ENCODE measurements at regions not wholly inside any gene's neighbourhood (a gene's known extent, or its start where the extent isn't known, plus 50 kb on each side); places are given as distances from the start of the nearest gene placed in this dataset.
A peak's percentile ranks its signal among the peaks of the same experiment; 100 is the strongest.

DNA sequence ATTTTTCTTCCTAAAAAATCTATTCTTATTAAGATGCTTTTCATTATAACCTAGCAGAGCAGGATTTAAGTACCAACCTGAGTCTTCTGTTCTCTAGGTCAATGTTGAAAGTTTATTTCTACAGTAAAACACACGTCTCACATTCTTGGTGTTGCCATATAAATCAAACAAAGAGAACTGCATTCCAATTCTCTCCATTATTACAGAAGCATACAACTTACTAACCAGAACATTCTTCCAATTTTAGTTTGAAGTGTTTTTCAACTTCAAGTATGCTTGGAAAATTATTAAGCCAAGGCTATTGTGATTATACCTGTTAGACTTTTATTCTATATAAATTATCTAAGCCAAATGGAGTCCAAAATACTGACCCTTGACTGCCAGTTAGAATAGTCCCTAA is 110.4 kb upstream of the PMFBP1 start:
- no peaks in the 10 kb centered on the region for H3K79me2 ChIP-seq (ENCODE audit: insufficient read depth, low read length)
- H3K9ac ChIP-seq (ENCODE audit: insufficient read depth, low read length, poor library complexity, severe bottlenecking) = no peak overlapping the region
- no CpG with 5 or more reads among the region's 1 CpG for WGBS (ENCODE audit: insufficient coverage)
- no peak for DNase-seq
- H4K20me1 ChIP-seq (ENCODE audit: insufficient read depth, low read length) = no peaks in the 10 kb centered on the region
- H3K9me3 Mint-ChIP-seq = no peaks in the 10 kb centered on the region
- H3K4me1 Mint-ChIP-seq = peaks cover 6% of the 10 kb centered on the region
- TF ChIP-seq, protein P1, sequence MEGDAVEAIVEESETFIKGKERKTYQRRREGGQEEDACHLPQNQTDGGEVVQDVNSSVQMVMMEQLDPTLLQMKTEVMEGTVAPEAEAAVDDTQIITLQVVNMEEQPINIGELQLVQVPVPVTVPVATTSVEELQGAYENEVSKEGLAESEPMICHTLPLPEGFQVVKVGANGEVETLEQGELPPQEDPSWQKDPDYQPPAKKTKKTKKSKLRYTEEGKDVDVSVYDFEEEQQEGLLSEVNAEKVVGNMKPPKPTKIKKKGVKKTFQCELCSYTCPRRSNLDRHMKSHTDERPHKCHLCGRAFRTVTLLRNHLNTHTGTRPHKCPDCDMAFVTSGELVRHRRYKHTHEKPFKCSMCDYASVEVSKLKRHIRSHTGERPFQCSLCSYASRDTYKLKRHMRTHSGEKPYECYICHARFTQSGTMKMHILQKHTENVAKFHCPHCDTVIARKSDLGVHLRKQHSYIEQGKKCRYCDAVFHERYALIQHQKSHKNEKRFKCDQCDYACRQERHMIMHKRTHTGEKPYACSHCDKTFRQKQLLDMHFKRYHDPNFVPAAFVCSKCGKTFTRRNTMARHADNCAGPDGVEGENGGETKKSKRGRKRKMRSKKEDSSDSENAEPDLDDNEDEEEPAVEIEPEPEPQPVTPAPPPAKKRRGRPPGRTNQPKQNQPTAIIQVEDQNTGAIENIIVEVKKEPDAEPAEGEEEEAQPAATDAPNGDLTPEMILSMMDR (IDR thresholded peaks at IDR 0.05) = no peak
- intact Hi-C loops (cut with micrococcal nuclease) = no loop called here
- H3K36me3 Mint-ChIP-seq = peaks cover 8 to 17% of the 10 kb centered on the region in 2 donors
- no peaks in the 10 kb centered on the region for H3K27me3 ChIP-seq (ENCODE audit: control insufficient read depth in 2 of 2, insufficient read depth in 2 of 2, low read length in 2 of 2)
- no peaks in the 10 kb centered on the region for H3K9me3 ChIP-seq (replicated peaks in 1 of 2; ENCODE audit: control insufficient read depth in 1 of 2, insufficient read depth in 1 of 2, low read length in 2 of 2)
- peaks cover 0 to 2% (median 0%) of the 10 kb centered on the region in 3 donors for H3K27me3 Mint-ChIP-seq (ENCODE audit: low read depth in 3 of 3)
- H3K4me3 ChIP-seq (replicated peaks in 1 of 3; ENCODE audit: low read depth in 2 of 3, low read length in 3 of 3) = no peak overlapping the region
- H2AFZ ChIP-seq (ENCODE audit: insufficient read depth, low read depth, low read length, poor library complexity, severe bottlenecking) = no peak overlapping the region
- H3K36me3 ChIP-seq (replicated peaks in 1 of 2; ENCODE audit: control insufficient read depth in 1 of 2, insufficient read depth in 2 of 2, low read length in 2 of 2) = no peaks in the 10 kb centered on the region
- H3K27ac Mint-ChIP-seq = no peak overlapping the region
- H3K4me1 ChIP-seq (ENCODE audit: control insufficient read depth in 1 of 2, insufficient read depth in 2 of 2, low read length in 2 of 2) = no peaks in the 10 kb centered on the region
- no peak overlapping the region for H3K27ac ChIP-seq (ENCODE audit: low read depth in 1 of 2, low read length in 2 of 2)
- H3K4me2 ChIP-seq (replicated peaks; ENCODE audit: extremely low read depth, low read length, poor library complexity, severe bottlenecking) = no peak overlapping the region
- no peak overlapping the region for H3K4me3 Mint-ChIP-seq

DNA sequence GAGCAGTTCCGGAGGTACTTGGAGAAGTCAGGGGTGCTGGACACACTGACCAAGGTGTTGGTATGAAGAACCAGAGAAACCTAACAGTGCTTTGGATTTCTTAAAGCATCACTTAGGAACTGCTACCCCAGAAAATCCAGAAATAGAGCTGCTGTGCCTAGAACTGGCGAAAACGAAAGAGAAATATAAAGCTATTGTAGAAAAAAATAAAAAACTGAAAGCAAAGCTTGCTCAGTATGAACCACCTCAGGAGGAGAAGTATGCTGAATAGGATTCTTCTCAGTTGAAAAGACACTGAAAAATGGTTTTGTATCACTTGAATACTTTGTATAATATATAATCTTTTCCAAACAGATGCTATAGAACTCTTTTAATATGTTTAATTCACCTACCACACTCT is 106.3 kb upstream of the PMFBP1 start:
- Mint-ChIP-seq H3K9me3 (no peaks in the 10 kb centered on the region), H3K4me3 (no peak overlapping the region), H3K36me3 (peaks cover 0 to 4% of the 10 kb centered on the region in 2 donors), H3K27me3 (ENCODE audit: low read depth in 3 of 3) (no peaks in the 10 kb centered on the region), H3K4me1 (no peaks in the 10 kb centered on the region), H3K27ac (peak overlapping the region in 1 of 7 donors; percentile 16)
- Histone ChIP-seq H3K27ac (ENCODE audit: low read depth in 1 of 2, low read length in 2 of 2) (no peak overlapping the region), H3K4me3 (replicated peaks in 1 of 3; ENCODE audit: low read depth in 2 of 3, low read length in 3 of 3) (no peak overlapping the region), H3K79me2 (ENCODE audit: insufficient read depth, low read length) (no peaks in the 10 kb centered on the region), H4K20me1 (ENCODE audit: insufficient read depth, low read length) (no peaks in the 10 kb centered on the region), H2AFZ (ENCODE audit: insufficient read depth, low read depth, low read length, poor library complexity, severe bottlenecking) (no peak overlapping the region), H3K27me3 (ENCODE audit: control insufficient read depth in 2 of 2, insufficient read depth in 2 of 2, low read length in 2 of 2) (no peaks in the 10 kb centered on the region), H3K4me1 (ENCODE audit: control insufficient read depth in 1 of 2, insufficient read depth in 2 of 2, low read length in 2 of 2) (no peaks in the 10 kb centered on the region), H3K4me2 (replicated peaks; ENCODE audit: extremely low read depth, low read length, poor library complexity, severe bottlenecking) (no peak overlapping the region), H3K9me3 (replicated peaks in 1 of 2; ENCODE audit: control insufficient read depth in 1 of 2, insufficient read depth in 1 of 2, low read length in 2 of 2) (no peaks in the 10 kb centered on the region), H3K36me3 (replicated peaks in 1 of 2; ENCODE audit: control insufficient read depth in 1 of 2, insufficient read depth in 2 of 2, low read length in 2 of 2) (no peaks in the 10 kb centered on the region), H3K9ac (ENCODE audit: insufficient read depth, low read length, poor library complexity, severe bottlenecking) (no peak overlapping the region)
- WGBS (ENCODE audit: insufficient coverage) = 100% methylated on average over 1 of the region's 3 CpGs
- no peak for DNase-seq
- intact Hi-C loops (cut with micrococcal nuclease) = no loop called here
- TF ChIP-seq, protein P1 (IDR thresholded peaks at IDR 0.05) = no peak
